GM12875 (cell line): ENCODE measurements at regions not wholly inside any gene's neighbourhood (a gene's known extent, or its start where the extent isn't known, plus 50 kb on each side); places are given as distances from the start of the nearest gene placed in this dataset.

Experiments
- H3K4me3 ChIP-seq: one replicate; pipeline ENCODE4 v1.5.1; 2011; ENCODE audit warnings: low read depth, low read length, control low read depth
- CTCF ChIP-seq: IDR thresholded peaks from 2 replicates; pipeline ENCODE4 v1.5.1; 2011; ENCODE audit warnings: low read depth, mild to moderate bottlenecking, control low read depth, inconsistent platforms, low read length, moderate library complexity, borderline replicate concordance; ENCODE audit not compliant: insufficient read depth

GRCh38 chr3:31234145-31234544 lies 298.6 kb upstream of the STT3B start:
- TF ChIP-seq CTCF, result no peak
- no peak overlapping the region for H3K4me3 ChIP-seq

DNA sequence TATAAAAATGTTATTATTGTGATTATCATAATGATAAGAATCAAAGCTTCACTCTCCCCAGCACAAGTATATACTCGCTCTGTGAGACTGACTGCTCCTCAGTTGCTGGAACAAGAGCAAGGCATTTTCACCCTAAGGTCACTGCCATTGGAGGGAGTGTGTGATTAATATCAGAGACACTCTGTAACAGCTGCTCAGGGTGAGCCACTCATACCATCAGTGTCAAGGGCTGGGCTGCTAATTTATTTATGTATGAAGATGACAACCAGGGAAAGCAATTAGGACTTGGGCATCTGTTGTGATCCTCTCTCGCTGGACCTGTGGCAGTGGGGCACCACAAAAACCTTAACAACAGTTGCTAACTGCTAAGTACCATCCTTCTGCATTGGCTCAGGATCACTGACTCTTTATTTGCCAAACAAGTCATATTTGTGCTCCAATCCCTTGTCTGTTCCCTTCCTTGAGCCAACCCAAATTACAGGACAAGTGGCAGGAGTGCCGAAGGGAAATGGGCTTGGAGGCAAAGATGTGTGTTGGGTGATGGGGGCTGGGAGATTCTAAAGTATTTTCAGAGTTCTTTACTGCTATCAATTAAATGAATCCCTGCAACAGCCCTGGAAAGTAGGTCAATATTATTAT lies 297.5 kb upstream of the STT3B start:
- no peak overlapping the region for H3K4me3 ChIP-seq
- no peak for TF ChIP-seq CTCF

GRCh38 chr3:31237887-31238286 lies 294.8 kb upstream of the STT3B start:
- no peak for TF ChIP-seq CTCF
- H3K4me3 ChIP-seq, result no peak overlapping the region

GRCh38 chr3:31240013-31240412 lies 292.7 kb upstream of the STT3B start:
- no peak for TF ChIP-seq CTCF

GRCh38 chr3:31240466-31240865 lies 292.3 kb upstream of the STT3B start:
- no peak for TF ChIP-seq CTCF
- H3K4me3 ChIP-seq, result no peak overlapping the region

More at GRCh38 chr3:31240013-31240412, 292.7 kb upstream of the STT3B start:
- no peak overlapping the region for H3K4me3 ChIP-seq

GRCh38 chr3:31240874-31241273 lies 291.9 kb upstream of the STT3B start:
- TF ChIP-seq CTCF, result no peak
- H3K4me3 ChIP-seq, result no peak overlapping the region

DNA sequence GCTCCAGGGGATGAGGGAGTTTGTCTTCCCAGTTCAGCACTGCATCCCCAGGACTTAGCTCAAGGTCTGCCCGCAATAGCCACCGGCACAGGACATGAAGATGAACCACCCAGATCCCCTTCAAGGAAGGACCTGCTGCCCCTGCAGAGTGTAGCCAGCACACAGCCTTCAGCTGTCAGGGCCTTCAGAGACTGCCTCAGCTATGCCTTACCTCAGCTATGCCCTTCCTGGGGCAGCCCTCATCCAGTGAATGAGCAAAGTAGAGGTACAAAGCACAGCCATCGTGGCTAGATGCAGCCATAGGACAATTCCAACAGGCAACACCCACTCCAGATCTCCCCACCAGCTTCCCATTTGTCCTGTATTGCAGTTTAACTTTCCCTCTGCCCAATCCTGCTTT lies 291.2 kb upstream of the STT3B start:
- no peak overlapping the region for H3K4me3 ChIP-seq
- no peak for TF ChIP-seq CTCF
